GM12878 (cell line): ENCODE measurements at regions not wholly inside any gene's neighbourhood (a gene's known extent, or its start where the extent isn't known, plus 50 kb on each side); places are given as distances from the start of the nearest gene placed in this dataset.

Experiments
- ATAC-seq: fragments of 200-7000 bp; cut with Tn5 transposase; 3 replicates; pipeline ENCODE4 v1.9.1; 2020; ENCODE audit warnings: mild to moderate bottlenecking, moderate library complexity
- BruUV-seq: library from RNA; stranded (reverse); fragments of 400-500 nt; replicated peaks from 2 replicates; lab custom pipeline; 2021; lab: Mats Ljungman, UMichigan
- CTCF ChIA-PET: fragments of 300-600 bp; sonication (Branson Sonifier 250); formaldehyde crosslinking; extraction: SDS; loops from one replicate; lab custom pipeline; 2021; ENCODE audit warnings: inconsistent platforms; lab: Yijun Ruan, JAX
- POLR2A ChIA-PET: fragments of 350-600 bp; formaldehyde crosslinking; extraction: SDS; loops from one replicate; lab custom pipeline; 2021; ENCODE audit warnings: inconsistent platforms; lab: Charles Lee
- RAD21 ChIA-PET: fragments of 300-600 bp; sonication (Branson Sonifier 250); formaldehyde crosslinking; loops from one replicate; lab custom pipeline; 2023; ENCODE audit warnings: antibody characterized with exemption; ENCODE audit not compliant: unreplicated experiment; lab: Charles Lee
- SMC1A ChIA-PET: fragments of 300-600 bp; sonication (Branson Sonifier 250); formaldehyde crosslinking; loops from one replicate; lab custom pipeline; 2023; ENCODE audit not compliant: unreplicated experiment, uncharacterized antibody; lab: Charles Lee
- DNase-seq: peaks from one replicate; pipeline ENCODE4 v3.0.0-alpha.2; 2011; ENCODE audit warnings: low read depth, low spot score
- FAIRE-seq: peaks from 3 replicates; lab custom pipeline; 2011; peaks lifted over from hg19 to GRCh38; lab: Jason Lieb, UNC
- H2AFZ ChIP-seq: 2 replicates; pipeline ENCODE4 v1.6.0; 2011; ENCODE audit warnings: low read depth, low read length, control low read depth; ENCODE audit not compliant: control insufficient read depth
- H3K27ac ChIP-seq: 2 replicates; pipeline ENCODE4 v1.5.1; 2011; ENCODE audit warnings: control low read depth; ENCODE audit not compliant: control insufficient read depth, insufficient read depth
- H3K27me3 ChIP-seq, 2 experiments: replicated peaks in 1 of 2; 2 replicates each; pipeline versions ENCODE4 v1.6.0 to v1.6.1; 2011; ENCODE audit warnings: low read length in 1 of 2; ENCODE audit not compliant: control insufficient read depth in 2 of 2, insufficient read depth in 2 of 2
- H3K36me3 ChIP-seq, 2 experiments: 2 replicates each; pipeline ENCODE4 v1.5.1; 2011; ENCODE audit warnings: low read length in 1 of 2; ENCODE audit not compliant: control insufficient read depth in 2 of 2, insufficient read depth in 2 of 2
- H3K4me1 ChIP-seq: 2 replicates; pipeline ENCODE4 v1.6.1; 2011; ENCODE audit warnings: mild to moderate bottlenecking, low read length, moderate library complexity, mixed read lengths; ENCODE audit not compliant: control insufficient read depth, insufficient read depth
- H3K4me2 ChIP-seq: 2 replicates; pipeline ENCODE4 v1.6.0; 2011; ENCODE audit warnings: control low read depth; ENCODE audit not compliant: control insufficient read depth, insufficient read depth
- H3K4me3 ChIP-seq: fragments of 200-600 bp; sonication (generic); 2 replicates; pipeline ENCODE4 v1.5.1; 2016
- H3K79me2 ChIP-seq: 2 replicates; pipeline ENCODE4 v1.6.0; 2011; ENCODE audit warnings: low read length; ENCODE audit not compliant: control insufficient read depth, insufficient read depth
- H3K9ac ChIP-seq: 2 replicates; pipeline ENCODE4 v1.8.0; 2011; ENCODE audit warnings: low read length, control low read depth, mixed read lengths; ENCODE audit not compliant: control insufficient read depth, insufficient read depth
- H3K9me3 ChIP-seq: replicated peaks from 3 replicates; pipeline ENCODE4 v1.5.1; 2011; ENCODE audit warnings: mild to moderate bottlenecking, low read length; ENCODE audit not compliant: control insufficient read depth, insufficient read depth
- H4K20me1 ChIP-seq: 2 replicates; pipeline ENCODE4 v1.6.0; 2011; ENCODE audit not compliant: control insufficient read depth, insufficient read depth
- CBX3 ChIP-seq: fragments of 200-600 bp; sonication (generic); IDR thresholded peaks from 2 replicates; pipeline ENCODE4 v1.6.1; 2016; ENCODE audit warnings: low read depth, borderline replicate concordance
- CUX1 ChIP-seq: IDR thresholded peaks from 2 replicates; pipeline ENCODE4 v1.6.1; 2012; ENCODE audit warnings: improper control_type of control experiment, low read depth, low read length; ENCODE audit not compliant: insufficient replicate concordance
- E2F8 ChIP-seq: fragments of 450-650 bp; IDR thresholded peaks from 2 replicates; pipeline ENCODE4 v1.6.1; 2018; ENCODE audit warnings: mild to moderate bottlenecking, low read depth, moderate library complexity; ENCODE audit not compliant: partially characterized antibody
- KDM1A ChIP-seq: fragments of 200-600 bp; sonication (generic); IDR thresholded peaks from 2 replicates; pipeline ENCODE4 v1.6.1; 2016; ENCODE audit warnings: borderline replicate concordance
- NR2F1 ChIP-seq: fragments of 450-650 bp; conservative IDR thresholded peaks from 2 replicates; pipeline ENCODE4 v1.6.1; 2017; ENCODE audit warnings: mild to moderate bottlenecking
- POLR2AphosphoS5 ChIP-seq: IDR thresholded peaks from 2 replicates; pipeline ENCODE4 v1.6.1; 2011; ENCODE audit warnings: mild to moderate bottlenecking, low read length, inconsistent platforms
- RCOR1 ChIP-seq: conservative IDR thresholded peaks from 2 replicates; pipeline ENCODE4 v1.6.1; 2012; ENCODE audit warnings: low read depth, low read length, improper control_type of control experiment
- REST ChIP-seq: IDR thresholded peaks from 2 replicates; pipeline ENCODE4 v1.6.1; 2012; ENCODE audit warnings: mild to moderate bottlenecking, low read depth, low read length
- SIX5 ChIP-seq: IDR thresholded peaks from 2 replicates; pipeline ENCODE4 v1.6.1; 2011; ENCODE audit warnings: mild to moderate bottlenecking, low read depth, low read length, moderate library complexity; ENCODE audit not compliant: severe bottlenecking
- SMAD5 ChIP-seq: IDR thresholded peaks from 2 replicates; pipeline ENCODE4 v1.6.1; 2016; ENCODE audit warnings: antibody characterized with exemption, low read depth
- WGBS: methylation state at CpG from one replicate; pipeline ENCODE4 v1.1.6; 2016; ENCODE audit warnings: low lambda C conversion rate; ENCODE audit not compliant: insufficient replicate concordance, insufficient coverage; ENCODE audit errors: missing lambda C conversion rate; 5-methylcytosine and 5-hydroxymethylcytosine counted together
- in situ Hi-C: fragments of 300-500 bp; cut with MboI; formaldehyde crosslinking; loops from 9 replicates; pipeline ENCODE4 v1.14.3; 2018; ENCODE audit warnings: mixed read lengths
- intact Hi-C: fragments of 100-400 bp; cut with micrococcal nuclease; formaldehyde crosslinking; loops from one replicate; pipeline ENCODE4 v1.14.2; 2022; ENCODE audit not compliant: unreplicated experiment

GRCh38 chr1:25096307-25097150 lies 135.8 kb downstream of the SYF2 start:
- POLR2A ChIA-PET: no interaction called here
- H3K9ac ChIP-seq: no peak overlapping the region
- H3K36me3 ChIP-seq: no peaks in the 10 kb centered on the region
- no peaks in the 10 kb centered on the region; a peak in 1 of 4 replicates for H3K27me3 ChIP-seq
- H3K79me2 ChIP-seq: no peaks in the 10 kb centered on the region
- WGBS: 55% methylated on average over 8 of the region's 8 CpGs
- in situ Hi-C loops: no loop called here
- H3K27ac ChIP-seq: no peak overlapping the region
- intact Hi-C loops: no loop called here
- H3K4me2 ChIP-seq: no peak overlapping the region
- no peak for ATAC-seq
- no peak for DNase-seq
- FAIRE-seq: no peak
- BruUV-seq: no TSS peak
- RAD21 ChIA-PET: interaction anchor here (0.7 to 7.6 kb wide), 2 partner anchors 137 to 247 kb away, joined by 5 to 60 read pairs; no protein-coding TSS in a partner anchor
- no peak overlapping the region for H2AFZ ChIP-seq
- no peak overlapping the region for H3K4me3 ChIP-seq
- peaks cover 57% of the 10 kb centered on the region for H3K4me1 ChIP-seq
- CTCF ChIA-PET: interaction anchor here (0.6 to 6.1 kb wide), 6 partner anchors 52 to 246 kb away, joined by 3 to 56 read pairs (median 4); no protein-coding TSS in a partner anchor
- peaks cover 14% of the 10 kb centered on the region for H3K9me3 ChIP-seq
- no peaks in the 10 kb centered on the region for H4K20me1 ChIP-seq
- SMC1A ChIA-PET: interaction anchor here (0.6 to 8.7 kb wide), 6 partner anchors 25 to 409 kb away, joined by 3 to 61 read pairs (median 3); no protein-coding TSS in a partner anchor
- TF ChIP-seq KDM1A: no peak
- TF ChIP-seq E2F8: no peak
- TF ChIP-seq RCOR1: no peak
- TF ChIP-seq CBX3: no peak
- TF ChIP-seq CUX1: no peak
- no peak for TF ChIP-seq REST
- TF ChIP-seq SMAD5: no peak
- TF ChIP-seq NR2F1: no peak
- no peak for TF ChIP-seq POLR2AphosphoS5
- no peak for TF ChIP-seq SIX5
